VCaP (cell line): ENCODE measurements at regions not wholly inside any gene's neighbourhood (a gene's known extent, or its start where the extent isn't known, plus 50 kb on each side); places are given as distances from the start of the nearest gene placed in this dataset.

Experiments used
- H3K27ac ChIP-seq: fragments of 450-650 bp; 2 replicates; pipeline ENCODE4 v1.5.1; 2017
- CTCF ChIP-seq: fragments of 450-650 bp; conservative IDR thresholded peaks from 2 replicates; pipeline ENCODE4 v1.5.1; 2017; ENCODE audit warnings: mild to moderate bottlenecking, moderate library complexity

- no peak for TF ChIP-seq CTCF
- H3K27ac ChIP-seq: no peak overlapping the region
Observed at GRCh38 chrX:147626605-147627004, 285.1 kb upstream of the FMR1 start.

GRCh38 chrX:147635186-147635585 is 276.5 kb upstream of the FMR1 start:
- no peak for TF ChIP-seq CTCF
- no peak overlapping the region for H3K27ac ChIP-seq

- no peak for TF ChIP-seq CTCF
- no peak overlapping the region for H3K27ac ChIP-seq
Observed at GRCh38 chrX:147637190-147637589, 274.5 kb upstream of the FMR1 start.

- H3K27ac ChIP-seq: no peak overlapping the region
Observed at GRCh38 chrX:147646949-147647723, 264.6 kb upstream of the FMR1 start.

GRCh38 chrX:147675819-147676218 is 235.9 kb upstream of the FMR1 start:
- no peak for TF ChIP-seq CTCF
- H3K27ac ChIP-seq: no peak overlapping the region

More at GRCh38 chrX:147646949-147647723, 264.6 kb upstream of the FMR1 start:
- TF ChIP-seq CTCF: no peak

GRCh38 chrX:147679356-147680005 is 232.2 kb upstream of the FMR1 start:
- no peak for TF ChIP-seq CTCF
- no peak overlapping the region for H3K27ac ChIP-seq

- H3K27ac ChIP-seq: no peak overlapping the region
- no peak for TF ChIP-seq CTCF
Observed at GRCh38 chrX:147680251-147680650, 231.5 kb upstream of the FMR1 start.
